SK-N-SH (cell line): ENCODE measurements at regions not wholly inside any gene's neighbourhood (a gene's known extent, or its start where the extent isn't known, plus 50 kb on each side); places are given as distances from the start of the nearest gene placed in this dataset.

Experiments
- CTCF ChIA-PET: fragments of 300-600, 350-600 bp; formaldehyde crosslinking; extraction: SDS; loops from one replicate; lab custom pipeline; 2021; lab: Yijun Ruan, JAX
- POLR2A ChIA-PET: fragments of 350-600 bp; sonication (Branson Sonifier 250); formaldehyde crosslinking; extraction: SDS; loops from one replicate; lab custom pipeline; 2020; ENCODE audit warnings: antibody characterized with exemption, inconsistent platforms; lab: Yijun Ruan, JAX
- DNase-seq: peaks from one replicate; pipeline ENCODE4 v3.0.0; 2012
- H2AFZ ChIP-seq: fragments of 200-600 bp; sonication (generic); 2 replicates; pipeline ENCODE4 v1.8.1; 2016; ENCODE audit warnings: antibody characterized with exemption, mild to moderate bottlenecking, low read depth
- H3F3A ChIP-seq: fragments of 200-600 bp; sonication (generic); replicated peaks from 2 replicates; pipeline ENCODE3; 2016; ENCODE audit warnings: antibody characterized with exemption, mild to moderate bottlenecking; ENCODE audit not compliant: insufficient read depth
- H3K27ac ChIP-seq, 2 experiments: fragments of 200-500 bp in 1 of 2; fragments of 200-600 bp in 1 of 2; sonication (Bioruptor generic) in 1 of 2; sonication (generic), shearing (Covaris generic) in 1 of 2; 2 replicates each; pipeline versions ENCODE4 v1.5.1 to v1.6.1; 2014 to 2016; ENCODE audit warnings: low read depth in 2 of 2, inconsistent platforms in 1 of 2, low read length in 1 of 2, mild to moderate bottlenecking in 1 of 2, mixed read lengths in 1 of 2
- H3K27me3 ChIP-seq: fragments of 200-600 bp; sonication (generic), shearing (Covaris generic); 2 replicates; pipeline ENCODE4 v1.6.1; 2016; ENCODE audit warnings: mixed run types; ENCODE audit not compliant: insufficient read depth
- H3K36me3 ChIP-seq, 2 experiments: fragments of 200-500 bp in 1 of 2; fragments of 200-600 bp in 1 of 2; sonication (Bioruptor generic) in 1 of 2; sonication (generic) in 1 of 2; replicated peaks in 1 of 2; 2 replicates each; pipeline versions ENCODE3 to v1.5.1; 2014 to 2016; ENCODE audit warnings: low read length in 1 of 2, mild to moderate bottlenecking in 1 of 2; ENCODE audit not compliant: insufficient read depth in 2 of 2, control insufficient read depth in 1 of 2
- H3K4me1 ChIP-seq, 2 experiments: fragments of 200-500 bp in 1 of 2; fragments of 200-600 bp in 1 of 2; sonication (Bioruptor generic) in 1 of 2; sonication (generic), shearing (Covaris generic) in 1 of 2; 2 replicates each; pipeline versions ENCODE4 v1.5.1 to v1.6.1; 2014 to 2016; ENCODE audit warnings: low read depth in 1 of 2, low read length in 1 of 2, mixed run types in 1 of 2; ENCODE audit not compliant: insufficient read depth in 2 of 2, control insufficient read depth in 1 of 2
- H3K4me2 ChIP-seq: fragments of 200-600 bp; sonication (generic), shearing (Covaris generic); 2 replicates; pipeline ENCODE4 v1.6.1; 2017; ENCODE audit warnings: mixed run types
- H3K4me3 ChIP-seq, 2 experiments: fragments of 200-500 bp in 1 of 2; fragments of 200-600 bp in 1 of 2; sonication (Bioruptor generic) in 1 of 2; sonication (generic), shearing (Covaris generic) in 1 of 2; 2 replicates each; pipeline versions ENCODE4 v1.5.1 to v1.8.1; 2014 to 2016; ENCODE audit warnings: low read depth in 2 of 2, inconsistent platforms in 1 of 2, low read length in 1 of 2, mild to moderate bottlenecking in 1 of 2, mixed read lengths in 1 of 2, moderate library complexity in 1 of 2
- H3K79me2 ChIP-seq: fragments of 200-600 bp; sonication (generic); 2 replicates; pipeline ENCODE4 v1.8.1; 2017; ENCODE audit warnings: mild to moderate bottlenecking; ENCODE audit not compliant: insufficient read depth
- H3K9ac ChIP-seq: fragments of 200-600 bp; sonication (generic); 2 replicates; pipeline ENCODE4 v1.6.1; 2017; ENCODE audit warnings: mixed run types
- H3K9me2 ChIP-seq: fragments of 200-600 bp; sonication (generic); 2 replicates; pipeline ENCODE4 v1.6.1; 2017; ENCODE audit warnings: mixed run types
- H3K9me3 ChIP-seq: fragments of 200-600 bp; sonication (generic); 2 replicates; pipeline ENCODE4 v1.6.1; 2017; ENCODE audit warnings: mixed run types, mild to moderate bottlenecking, moderate library complexity
- H4K20me1 ChIP-seq: fragments of 200-600 bp; sonication (generic); 2 replicates; pipeline ENCODE4 v1.6.1; 2017; ENCODE audit warnings: mild to moderate bottlenecking, mixed run types; ENCODE audit not compliant: insufficient read depth
- CHD2 ChIP-seq: fragments of 150-350 bp; IDR thresholded peaks from 2 replicates; pipeline ENCODE4 v1.6.1; 2018; ENCODE audit warnings: low read length; ENCODE audit not compliant: partially characterized antibody
- ELF1 ChIP-seq: IDR thresholded peaks from 2 replicates; pipeline ENCODE4 v1.4.0; 2012
- FOXM1 ChIP-seq: IDR thresholded peaks from 2 replicates; pipeline ENCODE4 v1.4.0; 2012; ENCODE audit warnings: low read depth, mild to moderate bottlenecking
- GABPA ChIP-seq: IDR thresholded peaks from 2 replicates; pipeline ENCODE4 v1.4.0; 2012; ENCODE audit warnings: low read depth, mild to moderate bottlenecking
- GATA2 ChIP-seq: sonication (generic); formaldehyde crosslinking; IDR thresholded peaks from 2 replicates; pipeline ENCODE4 v1.5.0; 2020; ENCODE audit warnings: mild to moderate bottlenecking, missing genetic modification reagents
- JUND ChIP-seq: IDR thresholded peaks from 2 replicates; pipeline ENCODE4 v1.4.0; 2012
- MEF2A ChIP-seq: IDR thresholded peaks from 2 replicates; pipeline ENCODE4 v1.4.0; 2012; ENCODE audit warnings: low read depth, borderline replicate concordance
- NFIC ChIP-seq: IDR thresholded peaks from 2 replicates; pipeline ENCODE4 v1.4.0; 2012; ENCODE audit warnings: borderline replicate concordance
- NRF1 ChIP-seq: IDR thresholded peaks from 2 replicates; pipeline ENCODE4 v1.6.1; 2012; ENCODE audit warnings: low read depth, mild to moderate bottlenecking, low read length
- RAD21 ChIP-seq: IDR thresholded peaks from 2 replicates; pipeline ENCODE4 v1.6.1; 2012; ENCODE audit warnings: mild to moderate bottlenecking, low read length
- RFX5 ChIP-seq: IDR thresholded peaks from 2 replicates; pipeline ENCODE4 v1.6.1; 2012; ENCODE audit warnings: mild to moderate bottlenecking, improper control_type of control experiment, low read length
- RXRA ChIP-seq: IDR thresholded peaks from 2 replicates; pipeline ENCODE4 v1.4.0; 2012; ENCODE audit warnings: low read depth, mild to moderate bottlenecking, borderline replicate concordance
- TEAD4 ChIP-seq: IDR thresholded peaks from 2 replicates; pipeline ENCODE4 v1.4.0; 2012; ENCODE audit warnings: mild to moderate bottlenecking, borderline replicate concordance; ENCODE audit not compliant: insufficient read depth
- YY1 ChIP-seq: IDR thresholded peaks from 2 replicates; pipeline ENCODE4 v1.4.0; 2012; ENCODE audit warnings: low read depth, mild to moderate bottlenecking
- ZBTB33 ChIP-seq: IDR thresholded peaks from 2 replicates; pipeline ENCODE4 v1.4.0; 2012; ENCODE audit warnings: low read depth, borderline replicate concordance
- WGBS: methylation state at CpG from one replicate; pipeline ENCODE4 v1.1.6; 2017; ENCODE audit warnings: low lambda C conversion rate; 5-methylcytosine and 5-hydroxymethylcytosine counted together
- TF ChIP-seq, protein P1 (sequence below): fragments of 150-350 bp; IDR thresholded peaks from 2 replicates; pipeline ENCODE4 v1.6.1; 2017; ENCODE audit warnings: antibody characterized with exemption, low read length, low read depth, borderline replicate concordance
- TF ChIP-seq, protein P2 (sequence below): IDR thresholded peaks from 2 replicates; pipeline ENCODE4 v1.6.1; 2012; ENCODE audit warnings: mild to moderate bottlenecking, low read depth, low read length, moderate library complexity

GRCh38 chr17:65366102-65366844, 195.2 kb downstream of the AXIN2 start:
- no peak for DNase-seq
- H3K9me3 ChIP-seq: no peaks in the 10 kb centered on the region
- H3K9ac ChIP-seq: no peak overlapping the region
- H3K4me2 ChIP-seq: no peak overlapping the region
- H4K20me1 ChIP-seq: no peaks in the 10 kb centered on the region
- no peak overlapping the region for H2AFZ ChIP-seq
- H3K4me3 ChIP-seq: no peak overlapping the region
- ChIA-PET POLR2A (no interaction called here), CTCF (no interaction called here)
- H3K4me1 ChIP-seq: no peaks in the 10 kb centered on the region; a peak in 1 of 4 replicates
- H3K36me3 ChIP-seq: no peaks in the 10 kb centered on the region
- no peaks in the 10 kb centered on the region for H3K79me2 ChIP-seq
- H3K9me2 ChIP-seq: no peaks in the 10 kb centered on the region
- no peak overlapping the region for H3K27ac ChIP-seq
- peaks cover 6% of the 10 kb centered on the region; the same call in 1 of the 2 replicates for H3K27me3 ChIP-seq
- TF ChIP-seq YY1 (no peak), RFX5 (no peak), GATA2 (CRISPR knock-in tag) (no peak), JUND (no peak), NFIC (no peak), ELF1 (no peak), GABPA (no peak), NRF1 (no peak), FOXM1 (no peak), MEF2A (no peak), TEAD4 (no peak), RAD21 (no peak)
- TF ChIP-seq, protein P1, sequence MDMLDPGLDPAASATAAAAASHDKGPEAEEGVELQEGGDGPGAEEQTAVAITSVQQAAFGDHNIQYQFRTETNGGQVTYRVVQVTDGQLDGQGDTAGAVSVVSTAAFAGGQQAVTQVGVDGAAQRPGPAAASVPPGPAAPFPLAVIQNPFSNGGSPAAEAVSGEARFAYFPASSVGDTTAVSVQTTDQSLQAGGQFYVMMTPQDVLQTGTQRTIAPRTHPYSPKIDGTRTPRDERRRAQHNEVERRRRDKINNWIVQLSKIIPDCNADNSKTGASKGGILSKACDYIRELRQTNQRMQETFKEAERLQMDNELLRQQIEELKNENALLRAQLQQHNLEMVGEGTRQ: no peak
- TF ChIP-seq, protein P2, sequence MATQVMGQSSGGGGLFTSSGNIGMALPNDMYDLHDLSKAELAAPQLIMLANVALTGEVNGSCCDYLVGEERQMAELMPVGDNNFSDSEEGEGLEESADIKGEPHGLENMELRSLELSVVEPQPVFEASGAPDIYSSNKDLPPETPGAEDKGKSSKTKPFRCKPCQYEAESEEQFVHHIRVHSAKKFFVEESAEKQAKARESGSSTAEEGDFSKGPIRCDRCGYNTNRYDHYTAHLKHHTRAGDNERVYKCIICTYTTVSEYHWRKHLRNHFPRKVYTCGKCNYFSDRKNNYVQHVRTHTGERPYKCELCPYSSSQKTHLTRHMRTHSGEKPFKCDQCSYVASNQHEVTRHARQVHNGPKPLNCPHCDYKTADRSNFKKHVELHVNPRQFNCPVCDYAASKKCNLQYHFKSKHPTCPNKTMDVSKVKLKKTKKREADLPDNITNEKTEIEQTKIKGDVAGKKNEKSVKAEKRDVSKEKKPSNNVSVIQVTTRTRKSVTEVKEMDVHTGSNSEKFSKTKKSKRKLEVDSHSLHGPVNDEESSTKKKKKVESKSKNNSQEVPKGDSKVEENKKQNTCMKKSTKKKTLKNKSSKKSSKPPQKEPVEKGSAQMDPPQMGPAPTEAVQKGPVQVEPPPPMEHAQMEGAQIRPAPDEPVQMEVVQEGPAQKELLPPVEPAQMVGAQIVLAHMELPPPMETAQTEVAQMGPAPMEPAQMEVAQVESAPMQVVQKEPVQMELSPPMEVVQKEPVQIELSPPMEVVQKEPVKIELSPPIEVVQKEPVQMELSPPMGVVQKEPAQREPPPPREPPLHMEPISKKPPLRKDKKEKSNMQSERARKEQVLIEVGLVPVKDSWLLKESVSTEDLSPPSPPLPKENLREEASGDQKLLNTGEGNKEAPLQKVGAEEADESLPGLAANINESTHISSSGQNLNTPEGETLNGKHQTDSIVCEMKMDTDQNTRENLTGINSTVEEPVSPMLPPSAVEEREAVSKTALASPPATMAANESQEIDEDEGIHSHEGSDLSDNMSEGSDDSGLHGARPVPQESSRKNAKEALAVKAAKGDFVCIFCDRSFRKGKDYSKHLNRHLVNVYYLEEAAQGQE: no peak
- no peaks in the 10 kb centered on the region for H3F3A ChIP-seq
- WGBS: 69% methylated on average over 15 of the region's 15 CpGs

DNA sequence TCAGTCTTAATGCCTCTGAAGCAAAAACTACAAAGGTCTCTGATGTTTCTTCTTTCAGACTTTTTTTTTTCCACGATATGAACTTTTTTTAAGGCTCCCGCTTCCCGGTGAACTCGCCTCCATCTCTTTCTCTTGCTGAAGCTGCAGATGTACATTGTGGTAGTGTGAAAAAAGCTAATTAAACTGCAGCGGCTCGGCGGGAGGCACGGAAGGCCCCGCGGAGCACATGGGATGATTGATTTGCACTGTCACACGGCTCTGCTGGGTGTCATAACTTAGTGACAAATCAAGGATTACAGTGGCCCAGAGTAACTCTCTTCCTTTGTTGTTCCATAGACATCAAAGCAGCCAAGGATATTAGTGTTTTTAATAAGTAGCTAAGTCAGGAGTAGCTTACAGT, 196.3 kb downstream of the AXIN2 start:
- no peak overlapping the region for H3K9ac ChIP-seq
- H3K79me2 ChIP-seq: no peaks in the 10 kb centered on the region
- no peaks in the 10 kb centered on the region for H3K36me3 ChIP-seq
- no peak overlapping the region for H2AFZ ChIP-seq
- POLR2A ChIA-PET: no interaction called here
- H3K4me2 ChIP-seq: no peak overlapping the region
- no peaks in the 10 kb centered on the region; a peak in 1 of 4 replicates for H3K4me1 ChIP-seq
- H3F3A ChIP-seq: no peaks in the 10 kb centered on the region
- no peaks in the 10 kb centered on the region for H3K9me2 ChIP-seq
- H3K27ac ChIP-seq: no peak overlapping the region
- H3K9me3 ChIP-seq: no peaks in the 10 kb centered on the region
- H3K27me3 ChIP-seq: no peaks in the 10 kb centered on the region; the same call in 1 of the 2 replicates
- H4K20me1 ChIP-seq: no peaks in the 10 kb centered on the region
- no peak for DNase-seq
- no peak overlapping the region for H3K4me3 ChIP-seq
- no peak for TF ChIP-seq ZBTB33
- TF ChIP-seq RXRA: no peak
- no peak for TF ChIP-seq CHD2
- TF ChIP-seq, protein P1: no peak
- TF ChIP-seq, all 33 proteins: peak for 0
- 74% methylated on average over 11 of the region's 11 CpGs for WGBS
- CTCF ChIA-PET: interaction anchor here (1.4 to 2.5 kb wide), 2 partner anchors 9 to 16 kb away, joined by 3 to 12 read pairs; no protein-coding TSS in a partner anchor
